ENCODE measurements at regions not wholly inside any gene's neighbourhood (a gene's known extent, or its start where the extent isn't known, plus 50 kb on each side); places are given as distances from the start of the nearest gene placed in this dataset.

GRCh38 chr16:77569406-77569805, 134.6 kb upstream of the ADAMTS18 start:
- Mint-ChIP-seq H3K4me3 (no peak overlapping the region), H3K27ac (no peak overlapping the region), H3K4me1 (no peaks in the 10 kb centered on the region), H3K27me3 (peaks cover 4% of the 10 kb centered on the region), H3K9me3 (no peaks in the 10 kb centered on the region), H3K36me3 (no peaks in the 10 kb centered on the region)
- CTCF ChIA-PET = interaction anchor here (0.6 to 4.6 kb wide), 2 partner anchors 14 to 16 kb away, joined by 3 to 17 read pairs; no protein-coding TSS in a partner anchor
- DNase-seq = no peak

GRCh38 chr16:77570574-77570973, 135.7 kb upstream of the ADAMTS18 start:
- H3K36me3 Mint-ChIP-seq = no peaks in the 10 kb centered on the region
- H3K27ac Mint-ChIP-seq = no peak overlapping the region
- no peak overlapping the region for H3K4me3 Mint-ChIP-seq
- peaks cover 11% of the 10 kb centered on the region for H3K27me3 Mint-ChIP-seq
- no peak for DNase-seq
- CTCF ChIA-PET = interaction anchor here (4.6 kb wide), 1 partner anchor 12 kb away, joined by 17 read pairs; no protein-coding TSS in a partner anchor
- H3K4me1 Mint-ChIP-seq = no peaks in the 10 kb centered on the region
- H3K9me3 Mint-ChIP-seq = no peaks in the 10 kb centered on the region

DNA sequence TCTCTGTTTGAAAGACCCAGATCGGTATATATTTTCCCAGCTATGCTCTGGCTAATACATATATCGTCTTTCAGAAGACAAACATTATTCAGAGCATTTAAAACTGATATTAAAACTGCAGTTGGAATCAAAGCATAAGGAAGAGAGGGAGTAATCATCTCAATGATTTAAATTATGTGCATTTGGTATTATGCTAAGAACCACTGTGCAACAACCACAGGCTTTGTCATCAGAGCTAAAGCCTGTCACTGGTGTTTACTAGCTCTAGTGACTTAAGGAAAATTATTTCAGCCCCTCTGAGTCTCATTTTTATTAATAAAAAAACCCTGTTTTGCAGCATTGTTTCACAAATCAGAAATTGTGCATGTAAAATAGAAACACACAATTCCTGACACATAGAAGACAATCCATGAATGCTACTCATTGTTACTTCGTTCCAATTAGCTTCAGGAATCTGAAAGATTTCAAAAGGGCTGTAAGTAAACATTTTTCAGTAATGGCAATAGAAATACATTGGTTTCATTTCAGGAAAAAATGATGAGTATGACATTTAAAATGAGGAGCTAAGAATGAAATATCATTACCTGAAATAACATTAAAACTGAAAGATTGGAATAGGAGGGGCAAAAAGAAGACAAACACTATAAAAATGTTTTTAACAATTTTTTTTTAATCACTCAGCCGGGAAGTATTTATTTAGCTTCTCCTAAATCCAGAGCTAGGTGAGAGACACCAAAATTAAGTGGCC, 136.5 kb upstream of the ADAMTS18 start:
- no peak for DNase-seq
- CTCF ChIA-PET = interaction anchor here (4.6 kb wide), 1 partner anchor 12 kb away, joined by 17 read pairs; no protein-coding TSS in a partner anchor
- H3K36me3 Mint-ChIP-seq = no peaks in the 10 kb centered on the region
- H3K27me3 Mint-ChIP-seq = peaks cover 11% of the 10 kb centered on the region
- H3K4me3 Mint-ChIP-seq = no peak overlapping the region
- H3K9me3 Mint-ChIP-seq = no peaks in the 10 kb centered on the region
- H3K27ac Mint-ChIP-seq = no peak overlapping the region
- H3K4me1 Mint-ChIP-seq = no peaks in the 10 kb centered on the region

GRCh38 chr16:77574867-77575624, 140.2 kb upstream of the ADAMTS18 start:
- no peak for DNase-seq
- no peak overlapping the region for H3K4me3 Mint-ChIP-seq
- CTCF ChIA-PET = interaction anchor here (2.1 kb wide), 1 partner anchor 9 kb away, joined by 6 read pairs; no protein-coding TSS in a partner anchor
- no peaks in the 10 kb centered on the region for H3K9me3 Mint-ChIP-seq
- H3K27me3 Mint-ChIP-seq = peaks cover 11% of the 10 kb centered on the region
- no peak overlapping the region for H3K27ac Mint-ChIP-seq
- no peaks in the 10 kb centered on the region for H3K4me1 Mint-ChIP-seq
- H3K36me3 Mint-ChIP-seq = no peaks in the 10 kb centered on the region

DNA sequence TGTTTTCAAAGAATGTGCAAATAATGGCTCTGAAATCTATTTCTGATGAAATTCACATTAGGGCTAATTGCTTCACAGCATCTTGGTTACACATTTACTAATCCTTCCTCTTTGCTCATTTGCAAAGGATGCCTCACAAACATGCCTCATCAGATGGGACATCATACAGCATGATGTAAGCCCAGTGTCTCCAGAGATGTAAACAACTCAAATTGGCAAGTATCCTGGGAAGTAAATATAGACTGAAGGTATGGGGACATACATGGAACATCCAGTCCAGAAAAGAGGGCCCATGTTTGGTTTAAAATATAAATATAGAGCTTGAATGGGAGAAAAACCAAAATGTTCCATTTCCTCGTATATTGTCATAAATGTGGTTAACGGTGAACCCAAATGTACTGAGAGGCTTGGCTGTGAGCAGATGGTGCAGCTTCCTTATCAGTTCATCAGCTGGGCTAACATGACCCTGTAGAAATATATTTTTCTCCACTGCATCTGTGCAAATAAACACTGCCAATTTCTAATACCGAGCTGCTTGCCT, 142.9 kb upstream of the NUDT7 start:
- H3K4me1 Mint-ChIP-seq = no peaks in the 10 kb centered on the region
- H3K27ac Mint-ChIP-seq = no peak overlapping the region
- peaks cover 18% of the 10 kb centered on the region for H3K27me3 Mint-ChIP-seq
- H3K36me3 Mint-ChIP-seq = no peaks in the 10 kb centered on the region
- no peak overlapping the region for H3K4me3 Mint-ChIP-seq
- no peaks in the 10 kb centered on the region for H3K9me3 Mint-ChIP-seq
- CTCF ChIA-PET = no interaction called here
- no peak for DNase-seq

- no peaks in the 10 kb centered on the region for H3K4me1 Mint-ChIP-seq
- H3K27me3 Mint-ChIP-seq = peaks cover 19% of the 10 kb centered on the region
- DNase-seq = no peak
- no peak overlapping the region for H3K27ac Mint-ChIP-seq
- no peak overlapping the region for H3K4me3 Mint-ChIP-seq
- H3K9me3 Mint-ChIP-seq = no peaks in the 10 kb centered on the region
- no peaks in the 10 kb centered on the region for H3K36me3 Mint-ChIP-seq
- CTCF ChIA-PET = interaction anchor here (0.8 to 6.4 kb wide), 4 partner anchors 12 to 347 kb away, joined by 3 to 104 read pairs (median 10); no protein-coding TSS in a partner anchor
Observed at GRCh38 chr16:77581706-77582105, 140.6 kb upstream of the NUDT7 start.

- H3K27me3 Mint-ChIP-seq = peaks cover 19% of the 10 kb centered on the region
- CTCF ChIA-PET = interaction anchor here (1.0 to 6.4 kb wide), 9 partner anchors 9 to 420 kb away, joined by 3 to 104 read pairs (median 4); no protein-coding TSS in a partner anchor
- H3K36me3 Mint-ChIP-seq = no peaks in the 10 kb centered on the region
- DNase-seq = peak; percentile 58
- no peaks in the 10 kb centered on the region for H3K4me1 Mint-ChIP-seq
- H3K27ac Mint-ChIP-seq = no peak overlapping the region
- H3K4me3 Mint-ChIP-seq = no peak overlapping the region
- no peaks in the 10 kb centered on the region for H3K9me3 Mint-ChIP-seq
Observed at GRCh38 chr16:77584205-77584859, 138.0 kb upstream of the NUDT7 start.

- DNase-seq = no peak
- H3K4me3 Mint-ChIP-seq = no peak overlapping the region
- no peaks in the 10 kb centered on the region for H3K4me1 Mint-ChIP-seq
- no peaks in the 10 kb centered on the region for H3K36me3 Mint-ChIP-seq
- CTCF ChIA-PET = interaction anchor here (0.6 to 6.4 kb wide), 6 partner anchors 13 to 355 kb away, joined by 3 to 104 read pairs (median 3); no protein-coding TSS in a partner anchor
- peaks cover 19% of the 10 kb centered on the region for H3K27me3 Mint-ChIP-seq
- H3K27ac Mint-ChIP-seq = no peak overlapping the region
- H3K9me3 Mint-ChIP-seq = no peaks in the 10 kb centered on the region
Observed at GRCh38 chr16:77585379-77586251, 136.7 kb upstream of the NUDT7 start.

- H3K27ac Mint-ChIP-seq = no peak overlapping the region
Observed at GRCh38 chr16:77588389-77588788, 133.9 kb upstream of the NUDT7 start.

GRCh38 chr16:77589071-77589765, 133.1 kb upstream of the NUDT7 start:
- Mint-ChIP-seq H3K36me3 (no peaks in the 10 kb centered on the region), H3K27me3 (peaks cover 8% of the 10 kb centered on the region), H3K9me3 (no peaks in the 10 kb centered on the region), H3K4me1 (no peaks in the 10 kb centered on the region), H3K4me3 (no peak overlapping the region), H3K27ac (no peak overlapping the region)
- CTCF ChIA-PET = interaction anchor here (1.2 kb wide), 1 partner anchor 353 kb away, joined by 4 read pairs; no protein-coding TSS in a partner anchor
- no peak for DNase-seq

More at GRCh38 chr16:77588389-77588788, 133.9 kb upstream of the NUDT7 start:
- Mint-ChIP-seq H3K4me1 (no peaks in the 10 kb centered on the region), H3K36me3 (no peaks in the 10 kb centered on the region), H3K4me3 (no peak overlapping the region), H3K9me3 (no peaks in the 10 kb centered on the region), H3K27me3 (peaks cover 8% of the 10 kb centered on the region)
- no peak for DNase-seq
- CTCF ChIA-PET = no interaction called here

GRCh38 chr16:77590707-77591106, 131.6 kb upstream of the NUDT7 start:
- DNase-seq = no peak
- no peak overlapping the region for H3K27ac Mint-ChIP-seq
- CTCF ChIA-PET = no interaction called here
- H3K27me3 Mint-ChIP-seq = peaks cover 10% of the 10 kb centered on the region
- no peaks in the 10 kb centered on the region for H3K36me3 Mint-ChIP-seq
- H3K4me1 Mint-ChIP-seq = no peaks in the 10 kb centered on the region
- no peaks in the 10 kb centered on the region for H3K9me3 Mint-ChIP-seq
- no peak overlapping the region for H3K4me3 Mint-ChIP-seq

DNA sequence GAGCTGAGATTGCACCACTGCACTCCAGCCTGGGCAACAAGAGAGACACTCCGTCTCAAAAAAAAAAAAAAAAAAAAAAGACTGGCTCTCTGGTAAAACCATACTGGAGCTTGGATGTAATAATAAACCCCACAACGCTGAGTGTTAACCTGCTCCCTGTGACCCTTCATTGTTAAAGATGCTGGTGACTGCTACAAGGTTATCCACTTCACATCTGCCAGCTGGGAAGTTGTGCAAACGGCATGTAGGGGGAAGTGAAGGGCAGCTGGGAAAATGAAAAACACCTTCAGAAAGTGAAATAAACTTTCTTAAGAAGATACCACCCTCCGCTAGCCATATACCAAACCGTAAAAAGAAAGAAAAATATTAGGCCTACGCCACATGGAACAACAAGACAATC, 131.0 kb upstream of the NUDT7 start:
- no peak for DNase-seq
- Mint-ChIP-seq H3K27me3 (peaks cover 6% of the 10 kb centered on the region), H3K4me3 (no peak overlapping the region), H3K4me1 (no peaks in the 10 kb centered on the region), H3K27ac (no peak overlapping the region), H3K9me3 (no peaks in the 10 kb centered on the region), H3K36me3 (no peaks in the 10 kb centered on the region)
- CTCF ChIA-PET = no interaction called here

DNA sequence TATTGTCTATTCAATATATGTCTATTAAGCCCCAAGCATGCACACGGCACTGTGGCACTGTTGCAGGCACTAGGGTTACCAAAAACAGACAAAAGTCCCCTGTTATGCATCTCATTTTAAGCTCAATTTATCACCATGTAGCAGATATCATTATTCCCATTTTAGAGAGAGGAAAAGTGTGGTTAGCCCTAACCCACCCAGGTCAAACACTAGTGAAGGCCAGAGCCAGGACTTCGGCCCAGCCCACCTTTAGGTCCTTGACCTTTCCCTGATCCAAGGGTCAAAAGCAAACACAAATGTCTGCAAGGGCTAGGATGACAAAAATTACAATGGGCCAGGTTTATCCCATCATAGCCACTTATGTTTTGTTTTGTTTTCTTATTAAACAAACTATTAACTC, 130.3 kb upstream of the NUDT7 start:
- DNase-seq = no peak
- Mint-ChIP-seq H3K4me1 (no peaks in the 10 kb centered on the region), H3K27me3 (peaks cover 6% of the 10 kb centered on the region), H3K4me3 (no peak overlapping the region), H3K9me3 (no peaks in the 10 kb centered on the region), H3K27ac (no peak overlapping the region), H3K36me3 (no peaks in the 10 kb centered on the region)
- CTCF ChIA-PET = interaction anchor here (1.7 kb wide), 1 partner anchor 8 kb away, joined by 4 read pairs; no protein-coding TSS in a partner anchor
